SH-SY5Y (cell line): ENCODE measurements at regions not wholly inside any gene's neighbourhood (a gene's known extent, or its start where the extent isn't known, plus 50 kb on each side); places are given as distances from the start of the nearest gene placed in this dataset.

Experiments used
- GATA2 ChIP-seq: IDR thresholded peaks from 2 replicates; pipeline ENCODE4 v1.6.1; 2011; ENCODE audit warnings: mild to moderate bottlenecking, low read depth, low read length
- GATA3 ChIP-seq: IDR thresholded peaks from 2 replicates; pipeline ENCODE4 v1.6.1; 2011; ENCODE audit warnings: low read depth, mild to moderate bottlenecking, low read length, moderate library complexity

- TF ChIP-seq GATA2 (no peak), GATA3 (no peak)
Observed at GRCh38 chr14:81682134-81682533, 148.5 kb upstream of the SEL1L start.
